ENCODE measurements at regions not wholly inside any gene's neighbourhood (a gene's known extent, or its start where the extent isn't known, plus 50 kb on each side); places are given as distances from the start of the nearest gene placed in this dataset.

DNA sequence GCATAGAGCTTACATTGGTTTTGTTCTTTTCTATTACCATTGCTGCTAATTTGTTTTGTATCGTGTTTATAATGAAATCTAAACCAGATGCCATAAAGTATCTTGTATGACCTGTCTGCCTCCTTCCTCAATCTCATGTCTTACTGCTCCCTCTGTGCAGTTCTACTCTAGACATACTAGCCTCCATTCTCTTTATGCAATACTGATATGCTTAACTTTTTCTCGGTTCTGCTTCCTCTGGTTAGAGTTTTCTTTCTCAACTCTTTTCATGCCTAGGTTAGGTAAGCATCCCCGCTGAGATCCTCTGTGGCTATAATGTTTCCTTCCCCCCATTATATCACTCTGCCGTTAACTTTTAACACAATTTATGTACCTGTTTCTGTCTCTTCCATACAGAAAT lies 852.3 kb downstream of the TRHDE start:
- 40% methylated on average over 1 of the region's 4 CpGs for WGBS (ENCODE audit: insufficient coverage)
- H3K4me3 ChIP-seq (replicated peaks in 1 of 3; ENCODE audit: low read depth in 2 of 3, low read length in 3 of 3): no peak overlapping the region
- no peaks in the 10 kb centered on the region for H3K27me3 Mint-ChIP-seq (ENCODE audit: low read depth in 3 of 3)

GRCh38 chr12:73125148-73125547 lies 853.0 kb downstream of the TRHDE start:
- H3K9me3 Mint-ChIP-seq: peaks cover 0 to 3% (median 0%) of the 10 kb centered on the region in 7 donors
- intact Hi-C loops (cut with micrococcal nuclease): no loop called here
- no peaks in the 10 kb centered on the region for H3K27me3 Mint-ChIP-seq (ENCODE audit: low read depth in 3 of 3)
- Histone ChIP-seq H3K4me2 (replicated peaks; ENCODE audit: extremely low read depth, low read length, poor library complexity, severe bottlenecking) (no peak overlapping the region), H2AFZ (ENCODE audit: insufficient read depth, low read depth, low read length, poor library complexity, severe bottlenecking) (no peak overlapping the region), H3K4me1 (ENCODE audit: control insufficient read depth in 1 of 2, insufficient read depth in 2 of 2, low read length in 2 of 2) (no peaks in the 10 kb centered on the region), H3K9me3 (replicated peaks in 1 of 2; ENCODE audit: control insufficient read depth in 1 of 2, insufficient read depth in 1 of 2, low read length in 2 of 2) (no peaks in the 10 kb centered on the region), H3K27ac (ENCODE audit: low read depth in 1 of 2, low read length in 2 of 2) (no peak overlapping the region), H3K4me3 (replicated peaks in 1 of 3; ENCODE audit: low read depth in 2 of 3, low read length in 3 of 3) (no peak overlapping the region), H3K79me2 (ENCODE audit: insufficient read depth, low read length) (no peaks in the 10 kb centered on the region), H3K9ac (ENCODE audit: insufficient read depth, low read length, poor library complexity, severe bottlenecking) (no peak overlapping the region), H3K36me3 (replicated peaks in 1 of 2; ENCODE audit: control insufficient read depth in 1 of 2, insufficient read depth in 2 of 2, low read length in 2 of 2) (no peaks in the 10 kb centered on the region), H3K27me3 (ENCODE audit: control insufficient read depth in 2 of 2, insufficient read depth in 2 of 2, low read length in 2 of 2) (no peaks in the 10 kb centered on the region), H4K20me1 (ENCODE audit: insufficient read depth, low read length) (no peaks in the 10 kb centered on the region)
- DNase-seq: no peak
- no peaks in the 10 kb centered on the region for H3K36me3 Mint-ChIP-seq
- TF ChIP-seq, protein P1, sequence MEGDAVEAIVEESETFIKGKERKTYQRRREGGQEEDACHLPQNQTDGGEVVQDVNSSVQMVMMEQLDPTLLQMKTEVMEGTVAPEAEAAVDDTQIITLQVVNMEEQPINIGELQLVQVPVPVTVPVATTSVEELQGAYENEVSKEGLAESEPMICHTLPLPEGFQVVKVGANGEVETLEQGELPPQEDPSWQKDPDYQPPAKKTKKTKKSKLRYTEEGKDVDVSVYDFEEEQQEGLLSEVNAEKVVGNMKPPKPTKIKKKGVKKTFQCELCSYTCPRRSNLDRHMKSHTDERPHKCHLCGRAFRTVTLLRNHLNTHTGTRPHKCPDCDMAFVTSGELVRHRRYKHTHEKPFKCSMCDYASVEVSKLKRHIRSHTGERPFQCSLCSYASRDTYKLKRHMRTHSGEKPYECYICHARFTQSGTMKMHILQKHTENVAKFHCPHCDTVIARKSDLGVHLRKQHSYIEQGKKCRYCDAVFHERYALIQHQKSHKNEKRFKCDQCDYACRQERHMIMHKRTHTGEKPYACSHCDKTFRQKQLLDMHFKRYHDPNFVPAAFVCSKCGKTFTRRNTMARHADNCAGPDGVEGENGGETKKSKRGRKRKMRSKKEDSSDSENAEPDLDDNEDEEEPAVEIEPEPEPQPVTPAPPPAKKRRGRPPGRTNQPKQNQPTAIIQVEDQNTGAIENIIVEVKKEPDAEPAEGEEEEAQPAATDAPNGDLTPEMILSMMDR (IDR thresholded peaks at IDR 0.05): no peak
- H3K4me3 Mint-ChIP-seq: no peak overlapping the region
- no peaks in the 10 kb centered on the region for H3K4me1 Mint-ChIP-seq
- H3K27ac Mint-ChIP-seq: no peak overlapping the region

More for the DNA sequence above, 852.3 kb downstream of the TRHDE start:
- H3K9ac ChIP-seq (ENCODE audit: insufficient read depth, low read length, poor library complexity, severe bottlenecking): no peak overlapping the region
- H3K36me3 ChIP-seq (replicated peaks in 1 of 2; ENCODE audit: control insufficient read depth in 1 of 2, insufficient read depth in 2 of 2, low read length in 2 of 2): no peaks in the 10 kb centered on the region
- Mint-ChIP-seq H3K4me3 (no peak overlapping the region), H3K9me3 (peaks cover 0 to 3% (median 0%) of the 10 kb centered on the region in 7 donors), H3K36me3 (no peaks in the 10 kb centered on the region), H3K4me1 (no peaks in the 10 kb centered on the region), H3K27ac (no peak overlapping the region)
- H3K4me2 ChIP-seq (replicated peaks; ENCODE audit: extremely low read depth, low read length, poor library complexity, severe bottlenecking): no peak overlapping the region
- no peak overlapping the region for H3K27ac ChIP-seq (ENCODE audit: low read depth in 1 of 2, low read length in 2 of 2)
- no peak for DNase-seq
- no peaks in the 10 kb centered on the region for H3K4me1 ChIP-seq (ENCODE audit: control insufficient read depth in 1 of 2, insufficient read depth in 2 of 2, low read length in 2 of 2)
- H2AFZ ChIP-seq (ENCODE audit: insufficient read depth, low read depth, low read length, poor library complexity, severe bottlenecking): no peak overlapping the region
- no peaks in the 10 kb centered on the region for H3K9me3 ChIP-seq (replicated peaks in 1 of 2; ENCODE audit: control insufficient read depth in 1 of 2, insufficient read depth in 1 of 2, low read length in 2 of 2)
- H3K79me2 ChIP-seq (ENCODE audit: insufficient read depth, low read length): no peaks in the 10 kb centered on the region
- no peaks in the 10 kb centered on the region for H4K20me1 ChIP-seq (ENCODE audit: insufficient read depth, low read length)
- no peaks in the 10 kb centered on the region for H3K27me3 ChIP-seq (ENCODE audit: control insufficient read depth in 2 of 2, insufficient read depth in 2 of 2, low read length in 2 of 2)
- intact Hi-C loops (cut with micrococcal nuclease): no loop called here
- TF ChIP-seq, protein P1 (IDR thresholded peaks at IDR 0.05): no peak

All from CD14-positive monocyte (primary cell).